Panc1 (cell line): ENCODE measurements at regions not wholly inside any gene's neighbourhood (a gene's known extent, or its start where the extent isn't known, plus 50 kb on each side); places are given as distances from the start of the nearest gene placed in this dataset.

Source experiments
- ATAC-seq: fragments of 200-7000 bp; cut with Tn5 transposase; 2 replicates; pipeline ENCODE4 v1.9.1; 2020; ENCODE audit warnings: mild to moderate bottlenecking, moderate library complexity
- BruUV-seq: library from RNA; stranded (reverse); fragments of 400-500 nt; replicated peaks from 2 replicates; lab custom pipeline; 2021; lab: Mats Ljungman, UMichigan
- CTCF ChIA-PET: fragments of 300-600 bp; sonication (Branson Sonifier 250); formaldehyde crosslinking; loops from one replicate; lab custom pipeline; 2022; ENCODE audit warnings: antibody characterized with exemption; lab: Charles Lee
- POLR2A ChIA-PET: fragments of 300-600 bp; sonication (Branson Sonifier 250); formaldehyde crosslinking; loops from one replicate; lab custom pipeline; 2022; ENCODE audit warnings: antibody characterized with exemption; lab: Charles Lee
- DNase-seq: peaks from one replicate; pipeline ENCODE4 v3.0.0-alpha.2; 2010; ENCODE audit warnings: low read depth, low spot score
- H3K27ac ChIP-seq: 2 replicates; pipeline ENCODE4 v1.5.1; 2011; ENCODE audit warnings: mild to moderate bottlenecking, low read length, inconsistent platforms
- H3K27me3 ChIP-seq: fragments of 200-500 bp; sonication (Bioruptor generic); 2 replicates; pipeline ENCODE4 v1.6.0; 2014; ENCODE audit warnings: low read length, inconsistent platforms; ENCODE audit not compliant: control insufficient read depth, insufficient read depth
- H3K36me3 ChIP-seq: fragments of 200-500 bp; sonication (Bioruptor generic); 2 replicates; pipeline ENCODE4 v1.5.1; 2014; ENCODE audit warnings: inconsistent platforms, mild to moderate bottlenecking, low read length, moderate library complexity; ENCODE audit not compliant: control insufficient read depth, insufficient read depth
- H3K4me1 ChIP-seq: 2 replicates; pipeline ENCODE4 v1.5.1; 2011; ENCODE audit warnings: inconsistent platforms, mild to moderate bottlenecking, low read length, moderate library complexity; ENCODE audit not compliant: control insufficient read depth, insufficient read depth
- H3K4me3 ChIP-seq, 2 experiments: 2 replicates each; pipeline ENCODE4 v1.5.1; 2011 to 2012; ENCODE audit warnings: low read depth in 2 of 2, low read length in 2 of 2, mild to moderate bottlenecking in 2 of 2, inconsistent platforms in 1 of 2, moderate library complexity in 1 of 2
- H3K9me3 ChIP-seq: fragments of 200-500 bp; sonication (Bioruptor generic); 2 replicates; pipeline ENCODE4 v1.5.1; 2014; ENCODE audit warnings: low read depth, mild to moderate bottlenecking, inconsistent platforms, low read length, moderate library complexity; ENCODE audit not compliant: control insufficient read depth, insufficient read depth
- POLR2AphosphoS5 ChIP-seq: IDR thresholded peaks from 2 replicates; pipeline ENCODE4 v1.6.1; 2012; ENCODE audit warnings: mild to moderate bottlenecking, low read depth, low read length, moderate library complexity
- SIN3A ChIP-seq: IDR thresholded peaks from 2 replicates; pipeline ENCODE4 v1.6.1; 2012; ENCODE audit warnings: low read depth, mild to moderate bottlenecking, low read length, moderate library complexity, borderline replicate concordance; ENCODE audit not compliant: insufficient read depth
- TCF7L2 ChIP-seq: IDR thresholded peaks from 2 replicates; pipeline ENCODE4 v1.6.1; 2011; ENCODE audit warnings: mild to moderate bottlenecking, low read depth, low read length, inconsistent platforms
- in situ Hi-C: cut with HindIII; loops from 2 replicates; pipeline ENCODE4 v1.10.0; 2016; ENCODE audit warnings: low sequenced_read_pairs, low pct_unique_long_range_greater_than_20kb
- intact Hi-C: fragments of 100-400 bp; cut with micrococcal nuclease; formaldehyde crosslinking; loops from one replicate; pipeline ENCODE4 v1.10.0; 2022; ENCODE audit not compliant: unreplicated experiment
- TF ChIP-seq, protein P1 (sequence below), 2 experiments: IDR thresholded peaks; 2 replicates each; pipeline ENCODE4 v1.6.1; 2011 to 2012; ENCODE audit warnings: low read depth in 2 of 2, control low read depth in 1 of 2, low read length in 1 of 2, mild to moderate bottlenecking in 1 of 2, moderate library complexity in 1 of 2; ENCODE audit not compliant: insufficient read depth in 1 of 2
- TF ChIP-seq, protein P2 (sequence below): fragments of 450-650 bp; IDR thresholded peaks from 2 replicates; pipeline ENCODE4 v1.5.1; 2017; ENCODE audit warnings: mild to moderate bottlenecking

DNA sequence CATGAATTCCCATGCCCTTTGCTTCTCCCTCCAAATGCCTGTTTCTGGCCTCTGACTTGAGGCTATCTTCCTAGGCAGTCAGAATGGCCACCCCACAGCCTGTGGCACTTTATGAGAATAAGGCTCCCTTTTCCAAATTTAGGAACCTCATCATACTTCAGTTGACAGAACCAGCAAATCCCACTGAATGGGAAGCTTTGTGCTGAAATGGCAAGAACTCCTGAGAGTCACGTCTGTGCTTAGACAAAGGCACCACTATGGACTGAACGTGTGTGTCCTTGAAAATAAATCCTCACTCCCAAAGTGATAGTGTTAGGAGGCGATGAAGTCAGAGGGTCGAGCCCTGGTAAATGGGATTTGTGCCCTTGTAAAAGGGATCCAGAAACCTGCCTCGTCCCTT, 559.9 kb upstream of the SOX11 start:
- H3K4me1 ChIP-seq: no peaks in the 10 kb centered on the region
- H3K4me3 ChIP-seq: no peak overlapping the region
- POLR2A ChIA-PET: no interaction called here
- no peak for ATAC-seq
- intact Hi-C loops (no loop called here), in situ Hi-C loops (no loop called here)
- H3K9me3 ChIP-seq: no peaks in the 10 kb centered on the region
- DNase-seq: no peak
- CTCF ChIA-PET: no interaction called here
- TF ChIP-seq TCF7L2: no peak
- TF ChIP-seq, protein P1, sequence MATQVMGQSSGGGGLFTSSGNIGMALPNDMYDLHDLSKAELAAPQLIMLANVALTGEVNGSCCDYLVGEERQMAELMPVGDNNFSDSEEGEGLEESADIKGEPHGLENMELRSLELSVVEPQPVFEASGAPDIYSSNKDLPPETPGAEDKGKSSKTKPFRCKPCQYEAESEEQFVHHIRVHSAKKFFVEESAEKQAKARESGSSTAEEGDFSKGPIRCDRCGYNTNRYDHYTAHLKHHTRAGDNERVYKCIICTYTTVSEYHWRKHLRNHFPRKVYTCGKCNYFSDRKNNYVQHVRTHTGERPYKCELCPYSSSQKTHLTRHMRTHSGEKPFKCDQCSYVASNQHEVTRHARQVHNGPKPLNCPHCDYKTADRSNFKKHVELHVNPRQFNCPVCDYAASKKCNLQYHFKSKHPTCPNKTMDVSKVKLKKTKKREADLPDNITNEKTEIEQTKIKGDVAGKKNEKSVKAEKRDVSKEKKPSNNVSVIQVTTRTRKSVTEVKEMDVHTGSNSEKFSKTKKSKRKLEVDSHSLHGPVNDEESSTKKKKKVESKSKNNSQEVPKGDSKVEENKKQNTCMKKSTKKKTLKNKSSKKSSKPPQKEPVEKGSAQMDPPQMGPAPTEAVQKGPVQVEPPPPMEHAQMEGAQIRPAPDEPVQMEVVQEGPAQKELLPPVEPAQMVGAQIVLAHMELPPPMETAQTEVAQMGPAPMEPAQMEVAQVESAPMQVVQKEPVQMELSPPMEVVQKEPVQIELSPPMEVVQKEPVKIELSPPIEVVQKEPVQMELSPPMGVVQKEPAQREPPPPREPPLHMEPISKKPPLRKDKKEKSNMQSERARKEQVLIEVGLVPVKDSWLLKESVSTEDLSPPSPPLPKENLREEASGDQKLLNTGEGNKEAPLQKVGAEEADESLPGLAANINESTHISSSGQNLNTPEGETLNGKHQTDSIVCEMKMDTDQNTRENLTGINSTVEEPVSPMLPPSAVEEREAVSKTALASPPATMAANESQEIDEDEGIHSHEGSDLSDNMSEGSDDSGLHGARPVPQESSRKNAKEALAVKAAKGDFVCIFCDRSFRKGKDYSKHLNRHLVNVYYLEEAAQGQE (IDR thresholded peaks at IDR 0.05; ENCODE audit: insufficient read depth in 1 of 2, low read depth in 2 of 2, low read length in 1 of 2): no peak
- no peak for TF ChIP-seq SIN3A
- no peak for TF ChIP-seq POLR2AphosphoS5
- TF ChIP-seq, protein P2, sequence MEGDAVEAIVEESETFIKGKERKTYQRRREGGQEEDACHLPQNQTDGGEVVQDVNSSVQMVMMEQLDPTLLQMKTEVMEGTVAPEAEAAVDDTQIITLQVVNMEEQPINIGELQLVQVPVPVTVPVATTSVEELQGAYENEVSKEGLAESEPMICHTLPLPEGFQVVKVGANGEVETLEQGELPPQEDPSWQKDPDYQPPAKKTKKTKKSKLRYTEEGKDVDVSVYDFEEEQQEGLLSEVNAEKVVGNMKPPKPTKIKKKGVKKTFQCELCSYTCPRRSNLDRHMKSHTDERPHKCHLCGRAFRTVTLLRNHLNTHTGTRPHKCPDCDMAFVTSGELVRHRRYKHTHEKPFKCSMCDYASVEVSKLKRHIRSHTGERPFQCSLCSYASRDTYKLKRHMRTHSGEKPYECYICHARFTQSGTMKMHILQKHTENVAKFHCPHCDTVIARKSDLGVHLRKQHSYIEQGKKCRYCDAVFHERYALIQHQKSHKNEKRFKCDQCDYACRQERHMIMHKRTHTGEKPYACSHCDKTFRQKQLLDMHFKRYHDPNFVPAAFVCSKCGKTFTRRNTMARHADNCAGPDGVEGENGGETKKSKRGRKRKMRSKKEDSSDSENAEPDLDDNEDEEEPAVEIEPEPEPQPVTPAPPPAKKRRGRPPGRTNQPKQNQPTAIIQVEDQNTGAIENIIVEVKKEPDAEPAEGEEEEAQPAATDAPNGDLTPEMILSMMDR: no peak
- no peaks in the 10 kb centered on the region for H3K27me3 ChIP-seq
- BruUV-seq: no TSS peak
- H3K27ac ChIP-seq: no peak overlapping the region
- no peaks in the 10 kb centered on the region for H3K36me3 ChIP-seq

DNA sequence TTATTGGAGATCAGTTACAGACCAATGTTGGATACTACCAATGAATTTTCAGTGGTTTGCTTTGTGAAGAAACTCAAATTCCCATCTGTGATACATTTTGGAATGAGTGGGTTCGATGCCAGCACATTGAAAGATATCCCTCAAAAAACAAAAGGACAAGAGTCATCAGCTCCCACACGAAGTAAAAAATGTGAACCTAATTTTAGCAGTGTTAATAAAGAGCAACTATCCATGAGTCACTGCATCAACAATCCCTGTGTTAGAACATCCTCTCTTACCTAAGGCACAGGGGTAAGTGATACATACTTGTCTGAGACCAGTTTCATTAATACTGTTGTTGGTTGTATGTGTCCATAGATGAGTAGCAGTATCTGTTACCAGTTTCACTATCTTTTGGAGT, 551.8 kb upstream of the SOX11 start:
- Histone ChIP-seq H3K36me3 (no peaks in the 10 kb centered on the region), H3K9me3 (no peaks in the 10 kb centered on the region), H3K27ac (no peak overlapping the region), H3K4me3 (no peak overlapping the region), H3K27me3 (no peaks in the 10 kb centered on the region), H3K4me1 (no peaks in the 10 kb centered on the region)
- ChIA-PET POLR2A (no interaction called here), CTCF (no interaction called here)
- ATAC-seq (no peak), DNase-seq (no peak)
- BruUV-seq: no TSS peak
- TF ChIP-seq, protein P1 (IDR thresholded peaks at IDR 0.05; ENCODE audit: insufficient read depth in 1 of 2, low read depth in 2 of 2, low read length in 1 of 2): no peak
- no peak for TF ChIP-seq POLR2AphosphoS5
- TF ChIP-seq SIN3A: no peak
- no peak for TF ChIP-seq TCF7L2
- intact Hi-C loops (no loop called here), in situ Hi-C loops (no loop called here)
